ENCODE measurements at regions not wholly inside any gene's neighbourhood (a gene's known extent, or its start where the extent isn't known, plus 50 kb on each side); places are given as distances from the start of the nearest gene placed in this dataset.

DNA sequence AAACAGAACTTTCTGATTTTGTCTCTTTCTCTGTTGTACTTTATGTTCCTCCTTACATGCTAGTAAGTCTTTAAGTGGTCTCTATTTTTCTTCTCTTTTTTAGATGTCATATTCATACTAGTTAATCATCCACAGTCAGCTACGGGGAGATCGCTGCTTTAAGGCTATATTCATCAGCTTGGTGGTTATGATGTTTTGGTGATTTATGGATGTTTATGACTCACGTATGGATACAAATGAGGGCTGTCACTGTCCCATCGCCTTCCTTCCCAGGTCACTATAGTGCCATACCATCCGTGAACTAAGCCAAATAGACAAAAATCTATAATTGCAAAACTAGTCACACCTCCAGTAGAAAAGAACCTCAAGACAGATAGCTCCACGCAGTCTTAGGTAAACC, 296.8 kb upstream of the AADAT start:
- TF ChIP-seq, protein P1, sequence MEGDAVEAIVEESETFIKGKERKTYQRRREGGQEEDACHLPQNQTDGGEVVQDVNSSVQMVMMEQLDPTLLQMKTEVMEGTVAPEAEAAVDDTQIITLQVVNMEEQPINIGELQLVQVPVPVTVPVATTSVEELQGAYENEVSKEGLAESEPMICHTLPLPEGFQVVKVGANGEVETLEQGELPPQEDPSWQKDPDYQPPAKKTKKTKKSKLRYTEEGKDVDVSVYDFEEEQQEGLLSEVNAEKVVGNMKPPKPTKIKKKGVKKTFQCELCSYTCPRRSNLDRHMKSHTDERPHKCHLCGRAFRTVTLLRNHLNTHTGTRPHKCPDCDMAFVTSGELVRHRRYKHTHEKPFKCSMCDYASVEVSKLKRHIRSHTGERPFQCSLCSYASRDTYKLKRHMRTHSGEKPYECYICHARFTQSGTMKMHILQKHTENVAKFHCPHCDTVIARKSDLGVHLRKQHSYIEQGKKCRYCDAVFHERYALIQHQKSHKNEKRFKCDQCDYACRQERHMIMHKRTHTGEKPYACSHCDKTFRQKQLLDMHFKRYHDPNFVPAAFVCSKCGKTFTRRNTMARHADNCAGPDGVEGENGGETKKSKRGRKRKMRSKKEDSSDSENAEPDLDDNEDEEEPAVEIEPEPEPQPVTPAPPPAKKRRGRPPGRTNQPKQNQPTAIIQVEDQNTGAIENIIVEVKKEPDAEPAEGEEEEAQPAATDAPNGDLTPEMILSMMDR (IDR thresholded peaks at IDR 0.05) = no peak
- TF ChIP-seq POLR2A (IDR thresholded peaks at IDR 0.05) = no peak
- TF ChIP-seq POLR2AphosphoS5 (IDR thresholded peaks at IDR 0.05) = no peak
- TF ChIP-seq EP300 (IDR thresholded peaks at IDR 0.05) = no peak

Measured in gastroesophageal sphincter (tissue), 3 donors.